Upper lobe of right lung (tissue), 1 donor: ENCODE measurements at regions not wholly inside any gene's neighbourhood (a gene's known extent, or its start where the extent isn't known, plus 50 kb on each side); places are given as distances from the start of the nearest gene placed in this dataset.

ENCODE experiments used
- ATAC-seq: fragments of 200-7000 bp; cut with Tn5 transposase; one replicate; pipeline ENCODE4 v1.9.1; 2020; ENCODE audit warnings: mild to moderate bottlenecking, moderate library complexity
- DNase-seq: peaks from one replicate; pipeline ENCODE4 v3.0.0-alpha.2; 2020
- H3K27ac ChIP-seq: fragments of 200-600 bp; one replicate; pipeline ENCODE4 v1.8.0; 2022
- H3K27me3 ChIP-seq: fragments of 200-600 bp; one replicate; pipeline ENCODE4 v1.8.0; 2022; ENCODE audit warnings: mild to moderate bottlenecking
- H3K36me3 ChIP-seq: fragments of 200-600 bp; one replicate; pipeline ENCODE4 v1.8.0; 2022
- H3K4me1 ChIP-seq: fragments of 200-600 bp; one replicate; pipeline ENCODE4 v1.8.0; 2022
- H3K4me3 ChIP-seq: fragments of 200-600 bp; one replicate; pipeline ENCODE4 v1.8.0; 2022; ENCODE audit warnings: mild to moderate bottlenecking
- H3K9me3 ChIP-seq: fragments of 200-600 bp; one replicate; pipeline ENCODE4 v1.8.0; 2022
- intact Hi-C: fragments of 100-400 bp; cut with DNase I; formaldehyde crosslinking; loops from one replicate; pipeline ENCODE4 v1.11.0; 2022
- TF ChIP-seq, protein P1 (sequence below): fragments of 200-600 bp; IDR thresholded peaks from one replicate; pipeline ENCODE4 v1.8.0; 2022; ENCODE audit warnings: antibody characterized with exemption
- donor health status: DM: no; HTN: yes; CAD: no; lungs with severe emphysema.

- ATAC-seq (no peak), DNase-seq (no peak)
These were observed 135.4 kb upstream of the LARGE1 start for GRCh38 chr22:34055525-34056200.

GRCh38 chr22:34057726-34058125 lies 137.4 kb upstream of the LARGE1 start:
- Histone ChIP-seq H3K4me1 (no peaks in the 10 kb centered on the region), H3K36me3 (no peaks in the 10 kb centered on the region), H3K4me3 (no peak overlapping the region), H3K27me3 (no peaks in the 10 kb centered on the region), H3K27ac (no peak overlapping the region), H3K9me3 (peaks cover 3% of the 10 kb centered on the region)
- ATAC-seq: no peak
- DNase-seq: no peak
- intact Hi-C loops: no loop called here
- TF ChIP-seq, protein P1, sequence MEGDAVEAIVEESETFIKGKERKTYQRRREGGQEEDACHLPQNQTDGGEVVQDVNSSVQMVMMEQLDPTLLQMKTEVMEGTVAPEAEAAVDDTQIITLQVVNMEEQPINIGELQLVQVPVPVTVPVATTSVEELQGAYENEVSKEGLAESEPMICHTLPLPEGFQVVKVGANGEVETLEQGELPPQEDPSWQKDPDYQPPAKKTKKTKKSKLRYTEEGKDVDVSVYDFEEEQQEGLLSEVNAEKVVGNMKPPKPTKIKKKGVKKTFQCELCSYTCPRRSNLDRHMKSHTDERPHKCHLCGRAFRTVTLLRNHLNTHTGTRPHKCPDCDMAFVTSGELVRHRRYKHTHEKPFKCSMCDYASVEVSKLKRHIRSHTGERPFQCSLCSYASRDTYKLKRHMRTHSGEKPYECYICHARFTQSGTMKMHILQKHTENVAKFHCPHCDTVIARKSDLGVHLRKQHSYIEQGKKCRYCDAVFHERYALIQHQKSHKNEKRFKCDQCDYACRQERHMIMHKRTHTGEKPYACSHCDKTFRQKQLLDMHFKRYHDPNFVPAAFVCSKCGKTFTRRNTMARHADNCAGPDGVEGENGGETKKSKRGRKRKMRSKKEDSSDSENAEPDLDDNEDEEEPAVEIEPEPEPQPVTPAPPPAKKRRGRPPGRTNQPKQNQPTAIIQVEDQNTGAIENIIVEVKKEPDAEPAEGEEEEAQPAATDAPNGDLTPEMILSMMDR: no peak

More at GRCh38 chr22:34055525-34056200, 135.4 kb upstream of the LARGE1 start:
- intact Hi-C loops: no loop called here
- Histone ChIP-seq H3K4me3 (no peak overlapping the region), H3K27ac (no peak overlapping the region), H3K27me3 (no peaks in the 10 kb centered on the region), H3K9me3 (peaks cover 3% of the 10 kb centered on the region), H3K4me1 (no peaks in the 10 kb centered on the region), H3K36me3 (no peaks in the 10 kb centered on the region)
- TF ChIP-seq, protein P1: no peak

GRCh38 chr22:34064696-34065095 lies 144.4 kb upstream of the LARGE1 start:
- DNase-seq: no peak

GRCh38 chr22:34067031-34067430 lies 146.8 kb upstream of the LARGE1 start:
- TF ChIP-seq, protein P1: no peak
- H3K27ac ChIP-seq: no peak overlapping the region
- H3K27me3 ChIP-seq: no peaks in the 10 kb centered on the region
- no peak for DNase-seq
- intact Hi-C loops: no loop called here
- H3K4me1 ChIP-seq: no peaks in the 10 kb centered on the region
- ATAC-seq: no peak
- H3K9me3 ChIP-seq: no peaks in the 10 kb centered on the region
- no peaks in the 10 kb centered on the region for H3K36me3 ChIP-seq
- H3K4me3 ChIP-seq: no peak overlapping the region

More at GRCh38 chr22:34064696-34065095, 144.4 kb upstream of the LARGE1 start:
- H3K27ac ChIP-seq: no peak overlapping the region
- no peaks in the 10 kb centered on the region for H3K9me3 ChIP-seq
- TF ChIP-seq, protein P1: no peak
- H3K36me3 ChIP-seq: no peaks in the 10 kb centered on the region
- intact Hi-C loops: no loop called here
- H3K4me3 ChIP-seq: no peak overlapping the region
- ATAC-seq: no peak
- no peaks in the 10 kb centered on the region for H3K4me1 ChIP-seq
- H3K27me3 ChIP-seq: no peaks in the 10 kb centered on the region

- Histone ChIP-seq H3K36me3 (no peaks in the 10 kb centered on the region), H3K27me3 (no peaks in the 10 kb centered on the region), H3K9me3 (no peaks in the 10 kb centered on the region), H3K4me3 (no peak overlapping the region), H3K27ac (no peak overlapping the region), H3K4me1 (no peaks in the 10 kb centered on the region)
- intact Hi-C loops: no loop called here
- DNase-seq (no peak), ATAC-seq (no peak)
- TF ChIP-seq, protein P1: no peak
These were observed 147.7 kb upstream of the LARGE1 start for GRCh38 chr22:34068001-34068400.

- Histone ChIP-seq H3K36me3 (no peaks in the 10 kb centered on the region), H3K4me3 (no peak overlapping the region), H3K4me1 (no peaks in the 10 kb centered on the region), H3K27me3 (no peaks in the 10 kb centered on the region), H3K9me3 (no peaks in the 10 kb centered on the region), H3K27ac (no peak overlapping the region)
- DNase-seq (no peak), ATAC-seq (no peak)
- TF ChIP-seq, protein P1: no peak
- intact Hi-C loops: no loop called here
These were observed 149.8 kb upstream of the LARGE1 start for GRCh38 chr22:34070051-34070450.
